SK-N-MC (cell line): ENCODE measurements at regions not wholly inside any gene's neighbourhood (a gene's known extent, or its start where the extent isn't known, plus 50 kb on each side); places are given as distances from the start of the nearest gene placed in this dataset.

Source experiments
- EZH2 ChIP-seq: fragments of 200-600 bp; sonication (generic); IDR thresholded peaks from one replicate; pipeline ENCODE4 v1.6.1; 2017; ENCODE audit warnings: antibody characterized with exemption
- FOXP2 ChIP-seq: optimal IDR thresholded peaks from 2 replicates; pipeline ENCODE3; 2011; ENCODE audit warnings: mild to moderate bottlenecking, moderate library complexity; ENCODE audit not compliant: insufficient read depth; ENCODE audit errors: extremely low read length, control extremely low read depth
- POLR2AphosphoS5 ChIP-seq: IDR thresholded peaks from 2 replicates; pipeline ENCODE4 v1.6.1; 2012; ENCODE audit warnings: mild to moderate bottlenecking, low read depth, low read length, borderline replicate concordance

DNA sequence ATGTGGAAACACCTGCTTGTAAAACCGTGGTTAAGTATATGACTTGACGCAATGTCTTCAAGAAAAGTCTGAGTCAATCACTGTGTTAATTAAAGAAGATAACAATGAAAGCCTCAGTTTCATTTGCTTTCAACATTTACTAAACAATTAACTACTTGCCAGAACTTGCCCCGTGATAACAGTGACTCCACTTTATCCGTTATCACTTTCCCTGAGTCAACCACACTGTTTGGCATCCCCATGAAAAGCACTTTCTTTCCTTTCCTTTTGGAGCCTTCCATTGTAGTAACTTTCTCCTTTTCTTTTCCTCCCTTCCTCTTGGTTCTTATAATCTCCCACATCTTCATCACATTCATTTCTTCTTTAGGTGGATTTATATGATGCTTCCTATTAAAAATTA, 435.1 kb upstream of the GOT2 start:
- TF ChIP-seq EZH2 (no peak), POLR2AphosphoS5 (no peak), FOXP2 (no peak)
